Right lobe of liver (tissue), 4 donors: ENCODE measurements at regions not wholly inside any gene's neighbourhood (a gene's known extent, or its start where the extent isn't known, plus 50 kb on each side); places are given as distances from the start of the nearest gene placed in this dataset.

Experiments
- CTCF ChIP-seq, 4 donors: fragments of 200-600 bp in 3 of 4; fragments of 450-650 bp in 1 of 4; IDR thresholded peaks; one replicate each; pipeline versions ENCODE4 v1.5.1 to v1.8.0; 2016 to 2022; ENCODE audit warnings: antibody characterized with exemption in 4 of 4, mild to moderate bottlenecking in 2 of 4
- POLR2A ChIP-seq: fragments of 450-650 bp; IDR thresholded peaks from one replicate; pipeline ENCODE4 v1.6.1; 2017; ENCODE audit warnings: antibody characterized with exemption, mild to moderate bottlenecking
- donor health status: DM: no; HTN: no; CAD: no.
- donor health status: DM: no; HTN: no; CAD: no.
- donor health status: DM: no; HTN: yes; CAD: no.

- TF ChIP-seq CTCF (IDR thresholded peaks at IDR 0.05) (no peak), POLR2A (no peak)
Observed at GRCh38 chr2:239663364-239663924, 262.6 kb upstream of the HDAC4 start.
